T-helper 1 cell treated with Interleukin-12 subunit alpha and Interleukin-12 subunit beta and Interleukin-4 antibody, amounts not matched to agents 30 μg/mL and 1 μg/mL, for 36 hours (primary cell): ENCODE measurements at regions not wholly inside any gene's neighbourhood (a gene's known extent, or its start where the extent isn't known, plus 50 kb on each side); places are given as distances from the start of the nearest gene placed in this dataset.
"Not testable (repeated sequence)": the region's sequence is repeated elsewhere in the genome, so short reads cannot be mapped to it uniquely, and the experiment has no call there.

ENCODE experiments used
- H3K27ac Mint-ChIP-seq: one replicate; pipeline ENCODE4 v1.8.0; 2021; ENCODE audit warnings: mild to moderate bottlenecking, mixed read lengths
- H3K27me3 Mint-ChIP-seq: one replicate; pipeline ENCODE4 v1.8.0; 2021; ENCODE audit warnings: low read depth, mixed read lengths
- H3K36me3 Mint-ChIP-seq: one replicate; pipeline ENCODE4 v1.8.0; 2021; ENCODE audit warnings: low read depth, mixed read lengths
- H3K4me1 Mint-ChIP-seq: one replicate; pipeline ENCODE4 v1.8.0; 2021; ENCODE audit warnings: low read depth, mixed read lengths
- H3K4me3 Mint-ChIP-seq: one replicate; pipeline ENCODE4 v1.8.0; 2021; ENCODE audit warnings: mild to moderate bottlenecking, moderate library complexity, mixed read lengths
- H3K9me3 Mint-ChIP-seq: one replicate; pipeline ENCODE4 v1.8.0; 2021; ENCODE audit warnings: mixed read lengths

- no peak overlapping the region for H3K27ac Mint-ChIP-seq
- peaks cover 4% of the 10 kb centered on the region for H3K9me3 Mint-ChIP-seq
- no peaks in the 10 kb centered on the region for H3K27me3 Mint-ChIP-seq
- H3K36me3 Mint-ChIP-seq, result no peaks in the 10 kb centered on the region
- H3K4me1 Mint-ChIP-seq, result no peaks in the 10 kb centered on the region
- no peak overlapping the region for H3K4me3 Mint-ChIP-seq
Observed at GRCh38 chr16:65739518-65739917, 617.7 kb upstream of the CDH11 start.

- Mint-ChIP-seq H3K4me3 (no peak overlapping the region), H3K27me3 (no peaks in the 10 kb centered on the region), H3K36me3 (no peaks in the 10 kb centered on the region)
Observed at GRCh38 chr16:65737831-65738230, 616.0 kb upstream of the CDH11 start.

GRCh38 chr16:65735615-65736014 is 613.8 kb upstream of the CDH11 start:
- not testable (repeated sequence) for H3K4me3 Mint-ChIP-seq, H3K27ac Mint-ChIP-seq, H3K9me3 Mint-ChIP-seq, H3K4me1 Mint-ChIP-seq, H3K36me3 Mint-ChIP-seq, H3K27me3 Mint-ChIP-seq

More at GRCh38 chr16:65737831-65738230, 616.0 kb upstream of the CDH11 start:
- Mint-ChIP-seq H3K27ac (no peak overlapping the region), H3K9me3 (peaks cover 4% of the 10 kb centered on the region), H3K4me1 (no peaks in the 10 kb centered on the region)

- Mint-ChIP-seq H3K4me1 (no peaks in the 10 kb centered on the region), H3K4me3 (no peak overlapping the region), H3K27ac (no peak overlapping the region), H3K9me3 (no peaks in the 10 kb centered on the region), H3K27me3 (no peaks in the 10 kb centered on the region), H3K36me3 (no peaks in the 10 kb centered on the region)
Observed at GRCh38 chr16:65733721-65734120, 611.9 kb upstream of the CDH11 start.

- no peaks in the 10 kb centered on the region for H3K27me3 Mint-ChIP-seq
- no peak overlapping the region for H3K4me3 Mint-ChIP-seq
- H3K36me3 Mint-ChIP-seq, result no peaks in the 10 kb centered on the region
- no peaks in the 10 kb centered on the region for H3K9me3 Mint-ChIP-seq
- no peak overlapping the region for H3K27ac Mint-ChIP-seq
- no peaks in the 10 kb centered on the region for H3K4me1 Mint-ChIP-seq
Observed at GRCh38 chr16:65731833-65732232, 610.0 kb upstream of the CDH11 start.

GRCh38 chr16:65728652-65729051 is 606.8 kb upstream of the CDH11 start:
- Mint-ChIP-seq H3K27ac (no peak overlapping the region), H3K4me3 (no peak overlapping the region), H3K36me3 (no peaks in the 10 kb centered on the region), H3K27me3 (no peaks in the 10 kb centered on the region), H3K9me3 (peaks cover 3% of the 10 kb centered on the region), H3K4me1 (no peaks in the 10 kb centered on the region)

GRCh38 chr16:65728167-65728566 is 606.3 kb upstream of the CDH11 start:
- Mint-ChIP-seq H3K27ac (no peak overlapping the region), H3K9me3 (peaks cover 3% of the 10 kb centered on the region), H3K36me3 (no peaks in the 10 kb centered on the region), H3K4me3 (no peak overlapping the region), H3K4me1 (no peaks in the 10 kb centered on the region), H3K27me3 (no peaks in the 10 kb centered on the region)

- no peaks in the 10 kb centered on the region for H3K27me3 Mint-ChIP-seq
- H3K4me1 Mint-ChIP-seq, result no peaks in the 10 kb centered on the region
- H3K36me3 Mint-ChIP-seq, result no peaks in the 10 kb centered on the region
- H3K27ac Mint-ChIP-seq, result no peak overlapping the region
- no peak overlapping the region for H3K4me3 Mint-ChIP-seq
- H3K9me3 Mint-ChIP-seq, result peaks cover 3% of the 10 kb centered on the region
Observed at GRCh38 chr16:65727534-65728137, 605.8 kb upstream of the CDH11 start.

- no peaks in the 10 kb centered on the region for H3K27me3 Mint-ChIP-seq
- H3K9me3 Mint-ChIP-seq, result peaks cover 3% of the 10 kb centered on the region
- H3K27ac Mint-ChIP-seq, result no peak overlapping the region
- no peaks in the 10 kb centered on the region for H3K36me3 Mint-ChIP-seq
- H3K4me3 Mint-ChIP-seq, result no peak overlapping the region
- no peaks in the 10 kb centered on the region for H3K4me1 Mint-ChIP-seq
Observed at GRCh38 chr16:65725156-65725845, 603.4 kb upstream of the CDH11 start.

- Mint-ChIP-seq H3K4me3 (no peak overlapping the region), H3K27me3 (no peaks in the 10 kb centered on the region), H3K27ac (no peak overlapping the region), H3K4me1 (no peaks in the 10 kb centered on the region), H3K36me3 (no peaks in the 10 kb centered on the region), H3K9me3 (peaks cover 3% of the 10 kb centered on the region)
Observed at GRCh38 chr16:65722429-65722828, 600.6 kb upstream of the CDH11 start.

GRCh38 chr16:65717846-65718245 is 596.0 kb upstream of the CDH11 start:
- Mint-ChIP-seq H3K27ac (no peak overlapping the region), H3K9me3 (no peaks in the 10 kb centered on the region), H3K36me3 (no peaks in the 10 kb centered on the region), H3K27me3 (no peaks in the 10 kb centered on the region), H3K4me1 (no peaks in the 10 kb centered on the region), H3K4me3 (no peak overlapping the region)

GRCh38 chr16:65716737-65717700 is 595.2 kb upstream of the CDH11 start:
- Mint-ChIP-seq H3K4me3 (no peak overlapping the region), H3K9me3 (no peaks in the 10 kb centered on the region), H3K36me3 (no peaks in the 10 kb centered on the region), H3K27ac (no peak overlapping the region), H3K4me1 (no peaks in the 10 kb centered on the region), H3K27me3 (no peaks in the 10 kb centered on the region)

- Mint-ChIP-seq H3K27me3 (no peaks in the 10 kb centered on the region), H3K4me3 (no peak overlapping the region), H3K27ac (no peak overlapping the region), H3K36me3 (no peaks in the 10 kb centered on the region), H3K4me1 (no peaks in the 10 kb centered on the region), H3K9me3 (peaks cover 3% of the 10 kb centered on the region)
Observed at GRCh38 chr16:65713181-65713808, 591.4 kb upstream of the CDH11 start.

GRCh38 chr16:65710107-65710506 is 588.2 kb upstream of the CDH11 start:
- Mint-ChIP-seq H3K4me3 (no peak overlapping the region), H3K9me3 (peaks cover 3% of the 10 kb centered on the region), H3K4me1 (no peaks in the 10 kb centered on the region), H3K27me3 (no peaks in the 10 kb centered on the region), H3K36me3 (no peaks in the 10 kb centered on the region), H3K27ac (no peak overlapping the region)
